ENCODE measurements at regions not wholly inside any gene's neighbourhood (a gene's known extent, or its start where the extent isn't known, plus 50 kb on each side); places are given as distances from the start of the nearest gene placed in this dataset.
"Not testable (repeated sequence)": the region's sequence is repeated elsewhere in the genome, so short reads cannot be mapped to it uniquely, and the experiment has no call there.

DNA sequence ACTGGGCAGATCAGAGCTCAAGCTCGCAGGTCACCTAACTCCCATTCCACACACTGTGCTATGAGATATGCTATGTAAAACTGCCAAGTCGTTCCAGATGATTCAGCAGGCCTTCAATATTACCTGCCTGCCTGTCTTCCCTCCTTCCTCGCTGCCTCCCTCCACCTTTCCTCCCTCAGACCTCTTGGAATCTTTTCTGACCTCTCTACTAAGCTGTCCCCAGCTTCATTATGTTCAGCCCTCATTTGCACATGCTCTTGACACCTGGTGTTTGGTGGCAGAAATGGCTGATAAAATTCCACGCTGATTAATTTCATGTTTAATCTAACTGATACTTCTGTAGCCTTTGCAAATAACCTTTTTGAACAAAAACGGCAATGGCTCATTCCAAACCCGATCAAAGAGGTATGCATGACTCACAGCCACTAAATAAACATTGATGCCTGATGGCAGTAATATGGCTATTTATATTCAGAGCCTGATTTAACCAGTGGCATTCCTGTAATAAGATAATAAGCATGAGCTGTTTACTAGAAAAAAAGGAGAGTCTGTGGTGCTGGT lies 130.8 kb upstream of the EGLN3 start (continued):
- TF ChIP-seq PHF8 (IDR thresholded peaks at IDR 0.05; ENCODE audit: borderline replicate concordance, low read depth) (no peak), JUN (IDR thresholded peaks at IDR 0.05) (peak in 1 of 2 experiments; percentile 52; a peak in 1 of 5 replicates), BHLHE40 (IDR thresholded peaks at IDR 0.05; ENCODE audit: low read depth, low read length) (no peak)

DNA sequence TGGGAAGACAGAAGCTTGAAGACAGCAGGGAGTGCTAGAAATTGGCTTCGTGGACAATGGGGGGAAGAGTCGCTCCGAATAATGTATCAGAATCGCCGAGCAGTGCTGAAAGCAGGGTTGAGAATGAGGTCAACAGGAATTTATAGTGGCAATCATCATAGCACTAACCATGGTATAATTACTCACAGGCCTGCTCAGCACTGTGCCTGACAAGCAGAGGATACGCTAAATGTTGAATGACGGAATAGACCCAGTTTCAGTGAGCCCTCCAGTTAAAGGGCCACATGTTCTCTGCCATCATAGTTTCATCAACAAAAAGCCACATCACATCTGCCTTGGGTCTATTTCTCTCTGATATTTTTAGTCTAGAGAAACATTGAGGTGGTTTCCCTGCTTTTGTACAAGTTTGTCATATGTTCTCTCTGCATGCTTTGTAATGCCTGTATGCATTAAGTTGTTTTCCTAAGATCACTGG lies 130.3 kb upstream of the EGLN3 start:
- ChIA-PET CTCF (interaction anchor here (0.8 to 5.2 kb wide), 6 partner anchors 12 to 241 kb away, joined by 3 to 31 read pairs (median 4); no protein-coding TSS in a partner anchor), POLR2A (interaction anchor here (1.4 kb wide), 1 partner anchor 21 kb away, joined by 7 read pairs; no protein-coding TSS in a partner anchor)
- peaks cover 50% of the 10 kb centered on the region for H3K4me1 ChIP-seq
- FAIRE-seq (no peak), DNase-seq (ENCODE audit: low read depth in 1 of 2, low spot score in 1 of 2) (no peak), ATAC-seq (peak; percentile 26 to 33; a peak in 4 of 6 replicates)
- 84% methylated on average over 6 of the region's 7 CpGs for WGBS (ENCODE audit: missing lambda C conversion rate)
- H3K4me2 ChIP-seq, result peak overlapping the region; percentile 79
- H3K4me3 ChIP-seq, result no peak overlapping the region
- TF ChIP-seq RAD21 (conservative IDR thresholded peaks at IDR 0.05 in 1 of 2, IDR thresholded peaks at IDR 0.05 in 1 of 2) (no peak), JUN (IDR thresholded peaks at IDR 0.05) (no peak), BCL3 (IDR thresholded peaks at IDR 0.05) (no peak), GATA3 (IDR thresholded peaks at IDR 0.05; ENCODE audit: borderline replicate concordance) (no peak), TP53 (CRISPR knock-in tag; IDR thresholded peaks at IDR 0.05) (no peak), ATOH8 (CRISPR knock-in tag; IDR thresholded peaks at IDR 0.05; ENCODE audit: low read depth) (no peak), MAZ (IDR thresholded peaks at IDR 0.05; ENCODE audit: borderline replicate concordance, low read depth, low read length) (no peak), HOXB5 (CRISPR knock-in tag; IDR thresholded peaks at IDR 0.05) (no peak), PHF8 (IDR thresholded peaks at IDR 0.05; ENCODE audit: borderline replicate concordance, low read depth) (no peak), HES2 (IDR thresholded peaks at IDR 0.05) (no peak), EP300 (IDR thresholded peaks at IDR 0.05) (no peak), RFX5 (IDR thresholded peaks at IDR 0.05) (no peak)
- no peaks in the 10 kb centered on the region for H3K9me3 ChIP-seq
- H3K27ac ChIP-seq, result peak overlapping the region; percentile 54 to 77

GRCh38 chr14:34079643-34080042 lies 128.8 kb upstream of the EGLN3 start:
- Histone ChIP-seq H3K4me1 (peaks cover 46% of the 10 kb centered on the region), H3K27ac (peak overlapping the region in 1 of 2 experiments; percentile 77; a peak in 3 of 6 replicates)
- ATAC-seq; H3K4me2 ChIP-seq; POLR2A ChIA-PET; H3K9me3 ChIP-seq; FAIRE-seq; DNase-seq (ENCODE audit: low read depth in 1 of 2, low spot score in 1 of 2); H3K4me3 ChIP-seq: not testable (repeated sequence)
- WGBS (ENCODE audit: missing lambda C conversion rate), result 97% methylated on average over 2 of the region's 4 CpGs
- CTCF ChIA-PET, result interaction anchor here (0.8 to 5.2 kb wide), 3 partner anchors 18 to 1663 kb away, joined by 3 to 31 read pairs (median 5); no protein-coding TSS in a partner anchor

- FAIRE-seq (peak; percentile 7), ATAC-seq (peak; percentile 87 to 95), DNase-seq (ENCODE audit: low read depth in 1 of 2, low spot score in 1 of 2) (peak; percentile 53 to 89)
- no peak for TF ChIP-seq HOXA7 (CRISPR knock-in tag; IDR thresholded peaks at IDR 0.05)
- peak; percentile 70 for TF ChIP-seq MAX (IDR thresholded peaks at IDR 0.05)
- TF ChIP-seq FOSL2 (IDR thresholded peaks at IDR 0.05), result no peak
- peak; percentile 44 for TF ChIP-seq FOSL2 (CRISPR knock-in tag; IDR thresholded peaks at IDR 0.05)
- TF ChIP-seq JUN (IDR thresholded peaks at IDR 0.05), result peak in 1 of 2 experiments; percentile 61; a peak in 1 of 5 replicates
- TF ChIP-seq CEBPB (IDR thresholded peaks at IDR 0.05), result peak in 1 of 2 experiments; percentile 63; a peak in 2 of 4 replicates
- TF ChIP-seq BCL3 (IDR thresholded peaks at IDR 0.05), result no peak
- peak; percentile 99 for TF ChIP-seq MAFK (IDR thresholded peaks at IDR 0.05; ENCODE audit: partially characterized antibody)
- TF ChIP-seq GATA3 (IDR thresholded peaks at IDR 0.05; ENCODE audit: borderline replicate concordance), result peak; percentile 75; the same call in 1 of the 2 replicates
- 0 out of 2 replicates have a peak, but pooled peaks have one; percentile 9 for TF ChIP-seq NFE2L2 (conservative IDR thresholded peaks at IDR 0.05; ENCODE audit: low read length)
- TF ChIP-seq EP300 (IDR thresholded peaks at IDR 0.05), result peak in 1 of 2 experiments; percentile 39; a peak in 2 of 5 replicates
- TF ChIP-seq POLR2AphosphoS2 (conservative IDR thresholded peaks at IDR 0.05; ENCODE audit: low read length), result no peak
- TF ChIP-seq ELK1 (IDR thresholded peaks at IDR 0.05; ENCODE audit: low read depth, low read length), result no peak
- peak; percentile 25; the same call in 1 of the 3 replicates for TF ChIP-seq SMC3 (IDR thresholded peaks at IDR 0.05)
- no peak for TF ChIP-seq TFCP2L1 (CRISPR knock-in tag; IDR thresholded peaks at IDR 0.05)
- TF ChIP-seq NR3C1 (IDR thresholded peaks at IDR 0.05), result no peak
- Histone ChIP-seq H3K4me3 (no peak overlapping the region), H3K27ac (peak overlapping the region; percentile 62 to 82), H3K9me3 (no peaks in the 10 kb centered on the region), H3K4me2 (peak overlapping the region; percentile 56), H3K4me1 (peaks cover 46% of the 10 kb centered on the region)
- WGBS (ENCODE audit: missing lambda C conversion rate), result 48% methylated on average over 12 of the region's 12 CpGs
- ChIA-PET CTCF (interaction anchor here (1.3 kb wide), 1 partner anchor 20 kb away, joined by 6 read pairs; no protein-coding TSS in a partner anchor), POLR2A (interaction anchor here (1.3 kb wide), 1 partner anchor 18 kb away, joined by 5 read pairs; no protein-coding TSS in a partner anchor)
Measured at GRCh38 chr14:34078117-34078743, 127.4 kb upstream of the EGLN3 start.
